Nephron progenitor cell (in vitro differentiated cells): ENCODE measurements at regions not wholly inside any gene's neighbourhood (a gene's known extent, or its start where the extent isn't known, plus 50 kb on each side); places are given as distances from the start of the nearest gene placed in this dataset.
"Not testable (repeated sequence)": the region's sequence is repeated elsewhere in the genome, so short reads cannot be mapped to it uniquely, and the experiment has no call there.

Experiments used
- DNase-seq: peaks from one replicate; pipeline ENCODE4 v3.0.0; 2021
- H3K27ac Mint-ChIP-seq: 2 replicates; pipeline ENCODE4 v1.8.0; 2021; ENCODE audit warnings: mild to moderate bottlenecking, moderate library complexity, mixed read lengths
- H3K27me3 Mint-ChIP-seq: 2 replicates; pipeline ENCODE4 v1.8.0; 2021; ENCODE audit warnings: mild to moderate bottlenecking, low read depth, mixed read lengths; ENCODE audit not compliant: poor library complexity
- H3K36me3 Mint-ChIP-seq: 2 replicates; pipeline ENCODE4 v1.8.0; 2021; ENCODE audit warnings: low read depth, mixed read lengths
- H3K4me1 Mint-ChIP-seq: 2 replicates; pipeline ENCODE4 v1.8.0; 2021; ENCODE audit warnings: mixed read lengths
- H3K4me3 Mint-ChIP-seq: 2 replicates; pipeline ENCODE4 v1.8.0; 2021; ENCODE audit warnings: mild to moderate bottlenecking, moderate library complexity, mixed read lengths
- H3K9me3 Mint-ChIP-seq: 2 replicates; pipeline ENCODE4 v1.8.0; 2021; ENCODE audit warnings: mild to moderate bottlenecking, moderate library complexity, mixed read lengths
- CTCF ChIP-seq: fragments of 200-600 bp; sonication (generic); IDR thresholded peaks from 2 replicates; pipeline ENCODE4 v1.5.0; 2021; ENCODE audit warnings: antibody characterized with exemption

GRCh38 chr12:111246477-111247011, 122.4 kb downstream of the PHETA1 start:
- Mint-ChIP-seq H3K4me3 (no peak overlapping the region), H3K36me3 (no peaks in the 10 kb centered on the region), H3K27ac (no peak overlapping the region), H3K4me1 (no peaks in the 10 kb centered on the region), H3K9me3 (peaks cover 19% of the 10 kb centered on the region), H3K27me3 (peaks cover 19% of the 10 kb centered on the region)
- no peak for DNase-seq
- no peak for TF ChIP-seq CTCF

- Mint-ChIP-seq H3K27me3 (peaks cover 19% of the 10 kb centered on the region), H3K4me1 (no peaks in the 10 kb centered on the region), H3K4me3 (no peak overlapping the region), H3K27ac (no peak overlapping the region), H3K9me3 (peaks cover 19% of the 10 kb centered on the region), H3K36me3 (no peaks in the 10 kb centered on the region)
- TF ChIP-seq CTCF: no peak
- DNase-seq: no peak
These were observed 123.0 kb downstream of the PHETA1 start for GRCh38 chr12:111245701-111246476.

- no peaks in the 10 kb centered on the region for H3K4me1 Mint-ChIP-seq
These were observed 124.2 kb downstream of the PHETA1 start for GRCh38 chr12:111244673-111245072.

DNA sequence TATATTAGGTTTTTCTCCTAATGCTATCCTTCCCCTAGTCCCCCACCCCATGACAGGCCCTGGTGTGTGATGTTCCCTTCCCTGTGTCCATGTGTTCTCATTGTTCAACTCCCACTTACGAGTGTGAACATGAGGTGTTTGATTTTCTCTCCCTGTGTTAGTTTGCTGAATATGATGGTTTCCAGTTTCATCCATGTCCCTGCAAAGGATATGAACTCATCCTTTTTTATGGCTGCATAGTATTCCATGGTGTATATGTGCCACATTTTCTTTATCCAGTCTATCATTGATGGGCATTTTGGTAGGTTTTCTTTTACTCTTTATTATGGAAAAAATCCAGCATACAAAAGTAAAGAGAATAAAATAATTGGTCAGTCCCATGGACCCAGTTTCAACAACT, 126.1 kb downstream of the PHETA1 start:
- DNase-seq, H3K4me1 Mint-ChIP-seq, H3K4me3 Mint-ChIP-seq, H3K36me3 Mint-ChIP-seq, H3K27ac Mint-ChIP-seq: not testable (repeated sequence)
- H3K9me3 Mint-ChIP-seq: peaks cover 19% of the 10 kb centered on the region
- H3K27me3 Mint-ChIP-seq: peaks cover 34% of the 10 kb centered on the region

More at GRCh38 chr12:111244673-111245072, 124.2 kb downstream of the PHETA1 start:
- no peak overlapping the region for H3K4me3 Mint-ChIP-seq
- H3K9me3 Mint-ChIP-seq: peaks cover 19% of the 10 kb centered on the region
- no peaks in the 10 kb centered on the region for H3K36me3 Mint-ChIP-seq
- peaks cover 28% of the 10 kb centered on the region for H3K27me3 Mint-ChIP-seq
- DNase-seq: no peak
- no peak overlapping the region for H3K27ac Mint-ChIP-seq
- TF ChIP-seq CTCF: no peak

DNA sequence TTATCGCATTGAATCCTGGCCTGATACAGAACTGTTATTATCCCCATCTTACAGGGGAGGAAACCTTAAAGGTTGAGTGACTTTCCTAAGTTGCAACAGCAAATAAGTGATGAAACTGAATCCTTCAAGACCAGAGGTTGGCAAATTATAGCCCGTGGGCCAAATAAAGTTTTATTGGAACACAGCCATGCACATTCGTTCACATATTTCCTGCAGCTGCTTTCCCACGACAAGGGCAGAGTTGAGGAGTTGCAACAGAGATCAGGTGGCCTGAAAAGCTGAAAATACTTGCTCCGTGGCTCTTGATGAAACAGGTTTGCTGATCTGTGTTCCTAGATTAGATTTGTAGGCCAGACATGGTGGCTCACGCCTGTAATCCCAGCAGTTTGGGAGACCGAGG, 126.7 kb downstream of the PHETA1 start:
- no peak overlapping the region for H3K27ac Mint-ChIP-seq
- no peak for DNase-seq
- no peaks in the 10 kb centered on the region for H3K36me3 Mint-ChIP-seq
- peaks cover 38% of the 10 kb centered on the region for H3K27me3 Mint-ChIP-seq
- no peaks in the 10 kb centered on the region for H3K4me1 Mint-ChIP-seq
- no peak overlapping the region for H3K4me3 Mint-ChIP-seq
- H3K9me3 Mint-ChIP-seq: peaks cover 19% of the 10 kb centered on the region
- no peak for TF ChIP-seq CTCF

GRCh38 chr12:111240374-111240773, 128.5 kb downstream of the PHETA1 start:
- H3K4me3 Mint-ChIP-seq: no peak overlapping the region
- H3K27ac Mint-ChIP-seq: no peak overlapping the region
- no peak for DNase-seq
- peaks cover 37% of the 10 kb centered on the region for H3K27me3 Mint-ChIP-seq
- no peak for TF ChIP-seq CTCF
- peaks cover 10% of the 10 kb centered on the region for H3K9me3 Mint-ChIP-seq
- no peaks in the 10 kb centered on the region for H3K36me3 Mint-ChIP-seq
- H3K4me1 Mint-ChIP-seq: no peaks in the 10 kb centered on the region
